PC-3 (cell line): ENCODE measurements at regions not wholly inside any gene's neighbourhood (a gene's known extent, or its start where the extent isn't known, plus 50 kb on each side); places are given as distances from the start of the nearest gene placed in this dataset.

Experiments
- CTCF ChIP-seq: fragments of 300-600 bp; sonication (generic); conservative IDR thresholded peaks from 2 replicates; pipeline ENCODE4 v1.5.1; 2017; ENCODE audit warnings: antibody characterized with exemption, low read depth, mild to moderate bottlenecking, low read length
- EZH2phosphoT487 ChIP-seq: fragments of 300-600 bp; sonication (generic); IDR thresholded peaks from 2 replicates; pipeline ENCODE4 v1.6.1; 2018; ENCODE audit warnings: mild to moderate bottlenecking, antibody characterized with exemption, low read length, borderline replicate concordance

GRCh38 chr18:60471652-60472051 is 99.1 kb upstream of the MC4R start:
- TF ChIP-seq EZH2phosphoT487 (no peak), CTCF (no peak)
